ENCODE measurements at regions not wholly inside any gene's neighbourhood (a gene's known extent, or its start where the extent isn't known, plus 50 kb on each side); places are given as distances from the start of the nearest gene placed in this dataset.

GRCh38 chr4:176499518-176499917, 179.8 kb downstream of the SPCS3 start:
- TF ChIP-seq CTCF (IDR thresholded peaks at IDR 0.05), result no peak
- TF ChIP-seq POLR2AphosphoS5 (IDR thresholded peaks at IDR 0.05), result no peak
- no peak for TF ChIP-seq EP300 (IDR thresholded peaks at IDR 0.05)

Measured in stomach (tissue), 4 donors.